ENCODE measurements at regions not wholly inside any gene's neighbourhood (a gene's known extent, or its start where the extent isn't known, plus 50 kb on each side); places are given as distances from the start of the nearest gene placed in this dataset.

DNA sequence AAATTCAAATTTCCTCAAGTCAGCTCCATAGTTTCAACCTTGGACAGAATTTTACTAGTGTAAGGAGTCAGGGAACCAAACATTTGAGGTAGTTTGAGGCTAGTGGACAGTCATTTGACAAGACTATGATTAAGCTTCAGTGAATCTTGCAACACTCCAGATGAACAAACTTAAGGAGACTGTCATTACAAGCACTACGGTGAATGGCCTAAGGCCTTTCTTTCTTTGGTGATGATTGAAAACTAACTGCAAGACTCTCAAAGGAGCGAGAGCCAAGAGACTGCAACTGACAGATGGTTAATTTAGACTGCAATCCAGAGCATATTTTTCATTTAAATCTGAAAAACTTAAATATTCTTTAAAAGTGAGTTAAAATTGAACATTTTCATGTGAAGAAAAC lies 272.3 kb upstream of the NECTIN3 start:
- no peak for TF ChIP-seq POLR2A (IDR thresholded peaks at IDR 0.05)
- TF ChIP-seq, protein P1, sequence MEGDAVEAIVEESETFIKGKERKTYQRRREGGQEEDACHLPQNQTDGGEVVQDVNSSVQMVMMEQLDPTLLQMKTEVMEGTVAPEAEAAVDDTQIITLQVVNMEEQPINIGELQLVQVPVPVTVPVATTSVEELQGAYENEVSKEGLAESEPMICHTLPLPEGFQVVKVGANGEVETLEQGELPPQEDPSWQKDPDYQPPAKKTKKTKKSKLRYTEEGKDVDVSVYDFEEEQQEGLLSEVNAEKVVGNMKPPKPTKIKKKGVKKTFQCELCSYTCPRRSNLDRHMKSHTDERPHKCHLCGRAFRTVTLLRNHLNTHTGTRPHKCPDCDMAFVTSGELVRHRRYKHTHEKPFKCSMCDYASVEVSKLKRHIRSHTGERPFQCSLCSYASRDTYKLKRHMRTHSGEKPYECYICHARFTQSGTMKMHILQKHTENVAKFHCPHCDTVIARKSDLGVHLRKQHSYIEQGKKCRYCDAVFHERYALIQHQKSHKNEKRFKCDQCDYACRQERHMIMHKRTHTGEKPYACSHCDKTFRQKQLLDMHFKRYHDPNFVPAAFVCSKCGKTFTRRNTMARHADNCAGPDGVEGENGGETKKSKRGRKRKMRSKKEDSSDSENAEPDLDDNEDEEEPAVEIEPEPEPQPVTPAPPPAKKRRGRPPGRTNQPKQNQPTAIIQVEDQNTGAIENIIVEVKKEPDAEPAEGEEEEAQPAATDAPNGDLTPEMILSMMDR (IDR thresholded peaks at IDR 0.05) = no peak

Data from uterus (tissue), 2 donors.